Transverse colon (tissue), 3 donors: ENCODE measurements at regions not wholly inside any gene's neighbourhood (a gene's known extent, or its start where the extent isn't known, plus 50 kb on each side); places are given as distances from the start of the nearest gene placed in this dataset.

ENCODE experiments used
- EP300 ChIP-seq: sonication (generic); formaldehyde crosslinking; IDR thresholded peaks from one replicate; pipeline ENCODE4 v1.6.1; 2017; ENCODE audit warnings: antibody characterized with exemption, low read depth
- POLR2AphosphoS5 ChIP-seq, 3 donors: sonication (generic); formaldehyde crosslinking; IDR thresholded peaks; one replicate each; pipeline ENCODE4 v1.6.1; 2016; ENCODE audit warnings: antibody characterized with exemption in 3 of 3

- TF ChIP-seq EP300 (no peak), POLR2AphosphoS5 (IDR thresholded peaks at IDR 0.05) (no peak)
Measured at GRCh38 chr6:19558934-19559333, 278.2 kb upstream of the ID4 start.
